Adipocyte (in vitro differentiated cells): ENCODE measurements at regions not wholly inside any gene's neighbourhood (a gene's known extent, or its start where the extent isn't known, plus 50 kb on each side); places are given as distances from the start of the nearest gene placed in this dataset.

Experiments
- DNase-seq: peaks from one replicate; pipeline ENCODE4 v3.0.0-alpha.2; 2015; ENCODE audit warnings: low read depth
- H3K27me3 ChIP-seq: replicated peaks from 2 replicates; pipeline ENCODE4 v1.7.0; 2013; ENCODE audit warnings: mild to moderate bottlenecking, low read length, moderate library complexity; ENCODE audit not compliant: control insufficient read depth, insufficient read depth
- H3K36me3 ChIP-seq: 2 replicates; pipeline ENCODE4 v1.7.0; 2013; ENCODE audit warnings: low read length, mild to moderate bottlenecking, moderate library complexity; ENCODE audit not compliant: control insufficient read depth, insufficient read depth, severe bottlenecking
- H3K4me1 ChIP-seq: 2 replicates; pipeline ENCODE4 v1.7.0; 2013; ENCODE audit warnings: mild to moderate bottlenecking, low read length, moderate library complexity; ENCODE audit not compliant: control insufficient read depth, insufficient read depth
- H3K4me3 ChIP-seq: 2 replicates; pipeline ENCODE4 v1.7.0; 2013; ENCODE audit warnings: mild to moderate bottlenecking, low read length, moderate library complexity
- H3K9ac ChIP-seq: 2 replicates; pipeline ENCODE4 v1.7.0; 2013; ENCODE audit warnings: mild to moderate bottlenecking, low read length, moderate library complexity
- H3K9me3 ChIP-seq: 2 replicates; pipeline ENCODE4 v1.7.0; 2013; ENCODE audit warnings: mild to moderate bottlenecking, low read length, moderate library complexity; ENCODE audit not compliant: control insufficient read depth

GRCh38 chr9:86665416-86665815, 281.9 kb downstream of the GAS1 start:
- Histone ChIP-seq H3K4me3 (no peak overlapping the region), H3K9ac (no peak overlapping the region), H3K9me3 (peaks cover 6% of the 10 kb centered on the region), H3K27me3 (no peaks in the 10 kb centered on the region), H3K4me1 (peaks cover 9% of the 10 kb centered on the region), H3K36me3 (no peaks in the 10 kb centered on the region)
- DNase-seq, result no peak

- Histone ChIP-seq H3K36me3 (no peaks in the 10 kb centered on the region), H3K4me1 (peaks cover 17% of the 10 kb centered on the region), H3K9me3 (no peaks in the 10 kb centered on the region), H3K9ac (no peak overlapping the region), H3K4me3 (no peak overlapping the region), H3K27me3 (no peaks in the 10 kb centered on the region)
- no peak for DNase-seq
Measured at GRCh38 chr9:86664603-86665002, 282.7 kb downstream of the GAS1 start.

GRCh38 chr9:86663905-86664304, 283.4 kb downstream of the GAS1 start:
- H3K27me3 ChIP-seq, result no peaks in the 10 kb centered on the region
- no peak overlapping the region for H3K9ac ChIP-seq
- H3K9me3 ChIP-seq, result no peaks in the 10 kb centered on the region
- DNase-seq, result no peak
- H3K36me3 ChIP-seq, result no peaks in the 10 kb centered on the region
- no peak overlapping the region for H3K4me3 ChIP-seq
- peaks cover 12% of the 10 kb centered on the region for H3K4me1 ChIP-seq

- H3K4me1 ChIP-seq, result peaks cover 12% of the 10 kb centered on the region
- H3K36me3 ChIP-seq, result no peaks in the 10 kb centered on the region
- no peaks in the 10 kb centered on the region for H3K9me3 ChIP-seq
- H3K9ac ChIP-seq, result no peak overlapping the region
- no peaks in the 10 kb centered on the region for H3K27me3 ChIP-seq
- no peak overlapping the region for H3K4me3 ChIP-seq
- DNase-seq, result no peak
Measured at GRCh38 chr9:86662890-86663468, 284.3 kb downstream of the GAS1 start.

- Histone ChIP-seq H3K36me3 (no peaks in the 10 kb centered on the region), H3K27me3 (no peaks in the 10 kb centered on the region), H3K4me1 (peaks cover 12% of the 10 kb centered on the region), H3K9me3 (no peaks in the 10 kb centered on the region), H3K4me3 (peak overlapping the region; percentile 1), H3K9ac (peak overlapping the region; percentile 14)
- DNase-seq, result peak; percentile 74
Measured at GRCh38 chr9:86660146-86660943, 287.0 kb downstream of the GAS1 start.

- no peaks in the 10 kb centered on the region for H3K27me3 ChIP-seq
- DNase-seq, result no peak
- no peak overlapping the region for H3K9ac ChIP-seq
- H3K36me3 ChIP-seq, result no peaks in the 10 kb centered on the region
- peak overlapping the region; percentile 1 for H3K4me3 ChIP-seq
- peaks cover 12% of the 10 kb centered on the region for H3K4me1 ChIP-seq
- H3K9me3 ChIP-seq, result no peaks in the 10 kb centered on the region
Measured at GRCh38 chr9:86659413-86660046, 287.8 kb downstream of the GAS1 start.

GRCh38 chr9:86655147-86655546, 292.2 kb downstream of the GAS1 start:
- H3K27me3 ChIP-seq, result no peaks in the 10 kb centered on the region
- H3K4me1 ChIP-seq, result peaks cover 14% of the 10 kb centered on the region
- H3K36me3 ChIP-seq, result no peaks in the 10 kb centered on the region
- H3K4me3 ChIP-seq, result no peak overlapping the region
- H3K9ac ChIP-seq, result no peak overlapping the region
- H3K9me3 ChIP-seq, result no peaks in the 10 kb centered on the region
- DNase-seq, result no peak

- DNase-seq, result no peak
- no peaks in the 10 kb centered on the region for H3K27me3 ChIP-seq
- peaks cover 9% of the 10 kb centered on the region for H3K4me1 ChIP-seq
- no peak overlapping the region for H3K9ac ChIP-seq
- no peaks in the 10 kb centered on the region for H3K36me3 ChIP-seq
- no peaks in the 10 kb centered on the region for H3K9me3 ChIP-seq
- H3K4me3 ChIP-seq, result no peak overlapping the region
Measured at GRCh38 chr9:86653466-86653865, 293.8 kb downstream of the GAS1 start.

GRCh38 chr9:86652736-86653135, 294.6 kb downstream of the GAS1 start:
- H3K27me3 ChIP-seq, result no peaks in the 10 kb centered on the region
- H3K4me3 ChIP-seq, result no peak overlapping the region
- H3K9me3 ChIP-seq, result no peaks in the 10 kb centered on the region
- no peak for DNase-seq
- no peaks in the 10 kb centered on the region for H3K36me3 ChIP-seq
- H3K9ac ChIP-seq, result no peak overlapping the region
- H3K4me1 ChIP-seq, result peaks cover 9% of the 10 kb centered on the region

GRCh38 chr9:86649913-86650312, 295.7 kb upstream of the TUT7 start:
- H3K27me3 ChIP-seq, result no peaks in the 10 kb centered on the region
- H3K4me3 ChIP-seq, result no peak overlapping the region
- H3K9ac ChIP-seq, result no peak overlapping the region
- H3K9me3 ChIP-seq, result no peaks in the 10 kb centered on the region
- no peak for DNase-seq
- no peaks in the 10 kb centered on the region for H3K36me3 ChIP-seq
- H3K4me1 ChIP-seq, result peaks cover 9% of the 10 kb centered on the region

- Histone ChIP-seq H3K4me3 (no peak overlapping the region), H3K9me3 (no peaks in the 10 kb centered on the region), H3K9ac (no peak overlapping the region), H3K27me3 (no peaks in the 10 kb centered on the region), H3K36me3 (no peaks in the 10 kb centered on the region), H3K4me1 (peaks cover 9% of the 10 kb centered on the region)
- no peak for DNase-seq
Measured at GRCh38 chr9:86648828-86649170, 294.6 kb upstream of the TUT7 start.
